PC-3 (cell line): ENCODE measurements at regions not wholly inside any gene's neighbourhood (a gene's known extent, or its start where the extent isn't known, plus 50 kb on each side); places are given as distances from the start of the nearest gene placed in this dataset.

ENCODE experiments used
- CTCF ChIP-seq: fragments of 300-600 bp; sonication (generic); conservative IDR thresholded peaks from 2 replicates; pipeline ENCODE4 v1.5.1; 2017; ENCODE audit warnings: antibody characterized with exemption, low read depth, mild to moderate bottlenecking, low read length
- EZH2 ChIP-seq: fragments of 300-600 bp; sonication (generic); IDR thresholded peaks from one replicate; pipeline ENCODE4 v1.6.1; 2017; ENCODE audit warnings: antibody characterized with exemption, mild to moderate bottlenecking, low read length; ENCODE audit not compliant: unreplicated experiment

GRCh38 chr1:10851024-10852013 is 54.9 kb upstream of the CASZ1 start:
- TF ChIP-seq EZH2 = no peak
- TF ChIP-seq CTCF = no peak
